NOMO-1 (cell line): ENCODE measurements at regions not wholly inside any gene's neighbourhood (a gene's known extent, or its start where the extent isn't known, plus 50 kb on each side); places are given as distances from the start of the nearest gene placed in this dataset.
"Not testable (repeated sequence)": the region's sequence is repeated elsewhere in the genome, so short reads cannot be mapped to it uniquely, and the experiment has no call there.

Source experiments
- DNase-seq, 2 experiments: peaks; one replicate each; lab custom pipeline; 2025; ENCODE audit not compliant: unreplicated experiment in 2 of 2; lab: John Stamatoyannopoulos, UW

- no peak for DNase-seq
Observed at GRCh38 chr11:29263971-29264682, 752.7 kb downstream of the KCNA4 start.

GRCh38 chr11:29261831-29262230, 755.0 kb downstream of the KCNA4 start:
- DNase-seq: no peak

GRCh38 chr11:29260939-29261705, 755.7 kb downstream of the KCNA4 start:
- DNase-seq: no peak

GRCh38 chr11:29258411-29258810, 758.4 kb downstream of the KCNA4 start:
- DNase-seq: no peak

- no peak for DNase-seq
Observed at GRCh38 chr11:29256580-29256979, 760.2 kb downstream of the KCNA4 start.

GRCh38 chr11:29255401-29255800, 761.4 kb downstream of the KCNA4 start:
- no peak for DNase-seq

GRCh38 chr11:29251738-29252137, 765.1 kb downstream of the KCNA4 start:
- DNase-seq: peak; percentile 5 to 66

GRCh38 chr11:29249713-29250112, 767.1 kb downstream of the KCNA4 start:
- DNase-seq: no peak

- DNase-seq: no peak
Observed at GRCh38 chr11:29244355-29244754, 772.5 kb downstream of the KCNA4 start.

- DNase-seq: no peak
Observed at GRCh38 chr11:29243616-29244015, 773.2 kb downstream of the KCNA4 start.

GRCh38 chr11:29231991-29232390, 784.8 kb downstream of the KCNA4 start:
- DNase-seq: no peak

GRCh38 chr11:29231586-29231985, 785.2 kb downstream of the KCNA4 start:
- DNase-seq: no peak

- DNase-seq: no peak
Observed at GRCh38 chr11:29227811-29228210, 789.0 kb downstream of the KCNA4 start.

- DNase-seq: no peak
Observed at GRCh38 chr11:29224739-29225384, 792.0 kb downstream of the KCNA4 start.

- not testable (repeated sequence) for DNase-seq
Observed at GRCh38 chr11:29219531-29219930, 797.3 kb downstream of the KCNA4 start.

- DNase-seq: no peak
Observed at GRCh38 chr11:29217901-29218300, 798.9 kb downstream of the KCNA4 start.

- no peak for DNase-seq
Observed at GRCh38 chr11:29214833-29215232, 802.0 kb downstream of the KCNA4 start.

- no peak for DNase-seq
Observed at GRCh38 chr11:29211202-29211601, 805.6 kb downstream of the KCNA4 start.

- DNase-seq: no peak
Observed at GRCh38 chr11:29210426-29210825, 806.4 kb downstream of the KCNA4 start.

- no peak for DNase-seq
Observed at GRCh38 chr11:29208117-29208516, 808.7 kb downstream of the KCNA4 start.

GRCh38 chr11:29200791-29201562, 815.9 kb downstream of the KCNA4 start:
- no peak for DNase-seq
